Activated gamma-delta T cell treated with anti-CD3 and anti-CD28 coated beads, Interleukin-2, amount 50 U/mL, for 16 hours (primary cell): ENCODE measurements at regions not wholly inside any gene's neighbourhood (a gene's known extent, or its start where the extent isn't known, plus 50 kb on each side); places are given as distances from the start of the nearest gene placed in this dataset.
"Not testable (repeated sequence)": the region's sequence is repeated elsewhere in the genome, so short reads cannot be mapped to it uniquely, and the experiment has no call there.

Experiments
- DNase-seq: peaks from one replicate; pipeline ENCODE4 v3.0.0-alpha.2; 2020; ENCODE audit warnings: low read depth

DNA sequence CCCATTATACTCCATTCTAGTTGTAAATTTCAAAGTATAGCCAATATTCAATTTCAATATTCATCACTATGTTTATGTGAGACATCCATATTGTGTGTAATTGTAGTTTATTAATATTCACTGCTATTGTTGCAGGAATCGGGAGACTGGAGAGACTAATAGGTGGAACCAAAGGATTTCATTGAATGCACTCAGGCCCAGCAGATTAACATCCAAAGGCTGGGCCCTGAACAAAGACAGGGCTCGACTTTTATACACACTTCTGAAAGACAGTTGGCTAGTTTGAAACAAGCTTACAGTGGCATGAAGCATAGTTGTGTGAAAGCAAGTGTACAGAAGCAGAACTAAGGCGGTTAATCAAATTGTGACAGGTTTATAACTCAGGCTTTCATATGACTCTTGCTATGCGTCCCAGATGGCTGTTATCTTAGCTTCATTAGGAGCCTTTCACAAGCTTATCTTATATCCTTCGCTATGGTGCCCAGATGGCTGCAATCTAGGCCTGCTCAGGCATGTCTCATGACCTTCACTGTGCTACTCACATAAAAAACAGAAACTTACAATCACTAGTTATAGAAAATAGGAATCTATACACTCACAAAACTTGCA lies 1038.8 kb upstream of the EPHA6 start:
- DNase-seq: no peak

DNA sequence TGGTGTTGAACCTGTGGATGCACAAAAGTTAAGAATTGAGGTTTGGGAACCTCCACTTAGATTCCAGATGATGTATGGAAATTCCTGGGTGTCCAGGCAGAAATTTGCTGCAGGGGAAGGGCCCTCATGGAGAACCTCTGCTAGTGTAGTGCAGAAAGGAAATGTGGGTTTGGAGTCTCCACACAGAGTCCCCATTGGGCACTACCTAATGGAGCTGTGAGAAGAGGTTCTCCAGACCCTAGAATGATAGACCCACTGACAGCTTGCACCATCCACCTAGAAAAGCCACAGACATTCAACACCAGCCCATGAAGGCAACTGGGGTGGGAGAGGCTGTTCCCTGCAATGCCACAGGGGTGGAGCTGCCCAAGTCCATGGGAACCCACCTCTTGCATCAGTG lies 1032.8 kb upstream of the EPHA6 start:
- no peak for DNase-seq

DNA sequence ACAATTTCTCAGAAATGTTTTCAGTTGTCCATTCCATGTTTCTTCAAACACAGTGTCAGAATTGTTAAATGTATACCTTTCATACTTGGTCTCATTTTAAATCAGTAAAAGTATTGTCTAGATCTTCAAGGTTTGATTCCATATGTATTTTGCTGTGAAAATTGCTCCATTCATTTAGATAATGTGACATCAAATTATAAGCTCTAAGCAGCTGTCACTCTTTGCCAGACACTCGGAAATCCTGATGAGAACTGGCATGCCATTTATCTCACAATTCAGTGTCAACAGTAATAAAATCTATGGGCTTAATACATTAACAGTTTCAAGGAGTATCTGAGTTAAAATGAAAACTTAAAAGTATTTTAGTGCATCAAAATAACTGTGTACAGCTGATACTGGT lies 1025.3 kb upstream of the EPHA6 start:
- DNase-seq: no peak

DNA sequence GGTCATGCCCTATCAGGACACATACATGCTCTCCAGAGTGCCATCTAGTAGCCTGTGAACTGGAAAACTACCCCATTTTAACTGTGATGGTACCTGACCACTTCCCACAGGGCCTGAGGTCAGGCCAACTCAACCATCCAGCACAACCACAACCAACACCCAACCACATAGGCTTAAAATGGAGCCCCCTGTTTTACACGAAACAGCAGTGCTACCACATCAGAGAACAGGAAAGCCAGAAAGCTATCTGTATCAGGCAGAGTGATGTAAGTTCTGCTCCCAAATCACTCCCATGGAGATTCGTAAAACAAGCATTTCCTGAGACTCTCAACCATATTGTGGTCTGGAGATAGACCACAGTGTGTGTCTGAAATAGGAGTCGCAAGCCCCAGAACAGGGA lies 1017.3 kb upstream of the EPHA6 start:
- no peak for DNase-seq

DNA sequence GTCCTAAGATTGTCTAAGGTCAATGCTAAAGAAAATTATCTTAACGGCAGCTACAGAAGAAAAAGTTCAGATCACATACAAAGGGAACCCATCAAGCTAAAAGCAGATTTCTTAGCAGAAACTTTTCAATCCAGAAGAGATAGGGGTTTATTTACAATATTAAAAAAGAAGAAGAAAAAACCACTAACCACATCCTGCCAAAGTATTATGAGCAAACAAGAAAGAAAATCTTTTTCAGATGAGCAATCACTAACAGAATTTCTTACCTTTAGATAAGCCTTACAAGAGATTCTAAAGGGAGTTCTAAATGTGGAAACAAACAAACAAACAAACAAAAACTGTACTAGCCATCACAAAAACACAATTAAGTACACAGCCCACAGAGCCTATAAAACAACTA lies 1015.8 kb upstream of the EPHA6 start:
- DNase-seq: no peak

DNA sequence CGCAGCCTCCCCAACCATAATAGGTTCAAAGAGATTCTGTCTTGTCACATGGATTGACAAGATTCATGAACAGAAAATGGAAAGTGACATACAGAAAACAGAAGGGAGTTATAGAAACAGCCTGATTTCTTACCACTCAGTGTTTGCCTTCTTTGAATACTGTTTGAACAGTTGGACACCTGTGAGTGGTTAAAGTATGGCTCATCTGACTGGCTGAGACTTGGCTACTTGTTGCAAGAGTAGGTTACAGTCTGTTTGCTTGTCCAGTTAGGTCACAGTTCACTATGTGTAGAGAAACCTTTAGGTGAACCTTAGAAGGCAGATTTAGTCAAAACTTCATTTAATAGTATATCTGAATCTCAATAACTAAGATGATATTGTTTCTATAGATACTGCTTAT lies 1003.9 kb upstream of the EPHA6 start:
- DNase-seq: no peak

DNA sequence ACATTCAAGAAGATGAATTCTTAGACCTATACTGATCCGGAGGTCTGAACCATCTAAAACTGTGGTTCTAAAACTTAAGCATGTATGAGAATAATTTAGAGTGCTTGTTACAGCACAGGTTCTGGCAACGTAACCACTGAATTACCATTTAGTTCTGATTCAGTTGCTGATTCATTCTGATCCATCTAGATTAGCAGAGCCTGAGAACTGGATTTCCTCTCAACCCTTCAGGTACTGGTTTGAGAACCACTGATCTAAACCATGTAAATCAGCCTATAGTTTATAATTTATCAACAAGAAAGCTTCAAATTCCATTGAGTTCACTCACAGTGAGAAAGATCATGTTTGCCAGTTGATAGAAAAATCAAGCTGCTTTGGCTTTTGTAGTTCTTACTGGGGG lies 1001.1 kb upstream of the EPHA6 start:
- no peak for DNase-seq

DNA sequence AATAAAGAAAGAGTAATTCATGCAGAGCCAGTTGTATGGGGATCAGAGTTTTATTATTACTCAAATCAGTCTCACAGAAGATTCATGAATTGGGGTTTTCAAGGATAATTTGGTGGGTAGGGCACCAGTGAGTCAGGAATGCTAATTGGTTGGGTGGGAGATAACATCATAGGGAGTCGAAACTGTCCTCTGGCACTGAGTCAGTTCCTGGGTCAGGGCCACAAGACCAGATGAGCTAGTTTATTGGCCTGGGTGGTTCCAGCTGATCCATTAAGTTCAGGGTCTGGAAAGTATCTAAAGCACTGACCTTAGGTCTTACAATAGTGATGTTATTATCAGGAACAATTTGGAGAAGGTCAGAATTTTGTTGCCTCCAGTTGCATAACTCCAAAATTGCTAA lies 998.6 kb upstream of the EPHA6 start:
- DNase-seq: no peak

DNA sequence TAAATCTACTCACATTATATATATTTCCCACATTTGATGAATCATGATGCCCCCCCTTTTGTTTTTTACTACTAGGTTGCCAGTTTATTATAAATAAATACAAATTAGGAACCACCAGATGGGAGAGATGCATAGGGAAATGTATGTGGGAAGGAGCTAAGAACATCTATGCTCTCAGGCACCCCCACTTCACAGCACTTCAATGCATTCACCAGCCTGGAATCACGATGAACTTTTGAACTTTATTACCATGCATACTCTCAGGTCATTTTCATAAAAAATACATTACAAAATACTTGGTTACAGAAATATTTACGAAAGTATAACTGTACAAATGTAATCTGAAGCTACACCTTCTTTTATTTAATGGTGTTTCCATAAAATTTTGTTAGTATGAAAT lies 988.0 kb upstream of the EPHA6 start:
- DNase-seq: no peak

DNA sequence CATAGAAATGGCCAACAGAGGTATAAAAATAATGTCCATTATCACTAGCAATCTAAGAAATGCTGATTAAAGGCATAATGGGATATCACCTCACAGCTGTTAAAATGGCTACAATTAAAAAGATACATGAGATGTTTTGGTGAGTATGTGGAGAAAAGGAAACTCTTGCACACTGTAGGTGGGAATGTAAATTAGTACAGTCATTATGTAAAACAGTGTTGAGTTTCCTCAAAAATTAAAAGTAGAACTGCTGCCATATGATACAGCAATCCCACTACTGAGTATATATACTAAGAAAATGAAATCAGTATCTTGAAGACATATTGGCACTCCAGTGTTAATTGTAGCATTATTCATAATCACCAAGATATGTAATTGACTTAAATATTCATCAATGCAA lies 982.2 kb upstream of the EPHA6 start:
- no peak for DNase-seq

DNA sequence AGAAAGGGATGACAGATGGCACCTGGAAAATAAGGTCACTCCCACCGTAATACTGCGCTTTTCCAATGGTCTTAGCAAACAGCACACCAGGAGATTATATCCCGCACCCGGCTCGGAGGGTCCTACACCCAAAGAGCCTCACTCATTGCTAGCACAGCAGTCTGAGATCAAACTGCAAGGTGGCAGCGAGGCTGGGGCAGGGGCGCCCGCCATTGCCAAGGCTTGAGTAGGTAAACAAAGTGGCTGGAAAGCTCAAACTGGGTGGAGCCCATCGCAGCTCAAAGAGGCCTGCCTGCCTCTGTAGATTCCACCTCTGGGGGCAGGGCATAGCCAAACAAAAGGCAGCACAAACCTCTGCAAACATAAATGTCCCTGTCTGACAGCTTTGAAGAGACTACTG lies 953.8 kb upstream of the EPHA6 start:
- DNase-seq: not testable (repeated sequence)

DNA sequence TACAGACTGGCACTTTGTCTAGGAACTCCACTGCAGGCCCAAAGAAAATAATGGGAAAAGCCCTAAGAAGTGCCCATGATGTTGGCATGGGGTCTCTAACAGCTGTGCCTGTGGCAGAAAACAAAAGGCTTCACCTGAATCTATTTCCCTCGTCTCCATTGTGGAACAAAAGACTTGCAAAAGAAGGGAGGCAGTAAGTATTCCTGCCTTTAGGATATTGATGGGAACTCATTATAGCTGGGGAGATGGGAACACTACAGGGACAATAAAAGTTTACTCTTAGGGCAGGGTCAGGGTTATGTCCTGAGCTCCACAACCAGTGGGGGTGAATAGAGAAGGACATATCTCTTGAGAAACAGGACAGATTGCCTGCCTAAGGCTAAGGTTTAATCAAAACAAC lies 930.6 kb upstream of the EPHA6 start:
- no peak for DNase-seq

DNA sequence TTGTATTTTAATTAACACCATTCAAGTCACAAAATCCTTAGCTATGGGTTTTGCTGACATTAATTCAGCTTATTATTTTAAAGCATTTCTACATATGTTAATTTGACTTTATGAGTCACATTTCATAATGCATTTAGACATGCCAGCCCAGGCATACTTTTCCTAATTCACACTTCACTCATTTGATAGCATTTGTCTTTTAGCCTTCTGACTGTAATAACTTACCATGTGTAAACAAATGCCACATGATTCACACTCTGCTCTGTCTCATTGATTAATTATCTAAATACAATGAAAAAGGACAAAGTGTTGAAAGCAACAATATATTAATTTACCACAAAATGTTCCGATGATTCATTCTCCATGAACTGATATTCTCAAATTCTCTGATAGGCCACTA lies 927.8 kb upstream of the EPHA6 start:
- no peak for DNase-seq

DNA sequence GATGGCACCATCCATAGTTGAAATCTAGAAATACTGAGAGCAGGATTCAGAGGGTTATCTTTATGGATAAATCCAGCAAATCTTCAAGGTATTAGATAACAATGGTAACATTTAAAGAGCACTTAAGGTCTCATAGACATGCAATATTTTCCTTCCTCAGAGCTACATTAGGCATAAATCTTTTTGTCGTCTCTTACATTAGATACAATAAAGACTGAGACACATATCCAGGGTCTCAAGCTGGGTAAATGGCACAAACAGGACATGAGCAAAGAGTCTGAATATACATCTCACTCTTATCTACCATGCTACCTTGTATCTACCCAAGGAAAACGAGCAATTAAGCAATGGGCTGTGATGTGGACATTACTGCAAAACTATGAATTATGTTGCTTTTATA lies 927.3 kb upstream of the EPHA6 start:
- DNase-seq: no peak

DNA sequence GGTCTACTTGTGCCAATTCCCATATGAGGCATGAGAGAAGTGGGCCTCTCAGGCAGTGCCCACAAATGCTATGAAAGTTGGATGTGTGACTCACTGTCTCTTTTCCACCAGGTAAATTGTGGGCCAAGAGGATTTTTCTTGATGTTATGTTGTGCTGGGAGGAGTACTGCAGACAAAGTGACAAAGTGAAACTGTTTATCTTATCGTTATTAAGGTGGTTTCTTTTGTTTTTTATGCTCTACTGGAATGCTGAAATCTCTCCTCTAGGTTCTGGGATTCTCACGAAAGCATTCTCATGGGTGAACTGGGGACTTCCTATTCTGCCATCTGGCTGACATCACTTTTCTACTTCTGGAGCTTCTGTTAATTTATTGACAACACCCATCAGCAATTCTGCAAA lies 919.6 kb upstream of the EPHA6 start:
- no peak for DNase-seq

DNA sequence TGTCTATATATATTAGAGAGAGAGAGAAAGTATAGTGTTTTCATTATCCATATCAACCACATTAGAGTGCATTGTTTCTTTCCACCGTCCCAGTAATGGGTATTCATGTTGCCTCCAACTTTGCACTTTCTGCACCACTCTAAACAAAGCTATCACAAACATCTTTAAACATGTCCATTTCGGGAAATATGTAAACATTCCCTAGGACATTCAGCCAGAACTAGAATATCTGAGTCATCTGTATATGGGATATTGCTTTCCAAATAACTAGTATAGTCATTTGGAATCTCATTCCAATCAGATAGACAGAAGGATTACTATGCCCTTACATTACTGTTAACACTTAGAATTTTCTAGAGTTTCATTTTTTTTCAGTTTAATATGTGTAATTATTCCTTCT lies 914.9 kb upstream of the EPHA6 start:
- no peak for DNase-seq

DNA sequence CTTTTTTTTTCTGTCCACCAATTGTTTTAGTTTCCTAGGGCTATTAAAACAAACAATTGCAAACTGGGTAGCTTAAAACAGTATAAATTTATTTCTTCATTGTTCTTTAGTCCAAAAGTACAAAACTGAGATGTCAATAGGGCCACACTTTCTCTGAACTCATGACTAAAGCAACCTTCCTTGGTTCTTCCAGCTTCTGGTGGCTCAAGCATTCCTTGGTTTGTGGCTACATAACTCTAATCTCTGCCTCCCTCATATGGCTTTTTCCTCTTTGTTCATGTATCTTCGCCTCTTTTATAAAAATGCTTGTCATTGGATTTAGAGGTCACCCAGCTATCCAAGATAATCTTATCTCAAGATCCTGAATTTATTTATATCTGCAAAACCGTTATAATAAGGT lies 914.5 kb upstream of the EPHA6 start:
- no peak for DNase-seq

DNA sequence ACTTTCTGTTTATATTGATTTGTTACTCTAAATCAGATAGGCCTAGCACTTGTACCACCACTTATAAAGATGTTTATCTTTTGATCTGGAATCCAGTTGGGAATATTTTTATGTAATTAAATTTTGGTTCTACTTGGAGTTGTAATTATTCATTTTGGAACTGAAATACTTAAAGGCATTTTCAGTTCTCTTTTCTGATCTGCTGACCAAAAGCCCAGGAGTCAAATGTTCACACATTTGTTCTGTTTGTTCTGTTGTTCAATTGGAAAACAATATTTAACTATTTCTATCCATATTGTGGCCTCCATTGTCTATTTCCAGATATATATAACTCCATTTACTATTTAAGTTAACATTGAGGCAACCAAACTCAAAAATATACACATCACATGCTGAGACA lies 912.4 kb upstream of the EPHA6 start:
- no peak for DNase-seq

DNA sequence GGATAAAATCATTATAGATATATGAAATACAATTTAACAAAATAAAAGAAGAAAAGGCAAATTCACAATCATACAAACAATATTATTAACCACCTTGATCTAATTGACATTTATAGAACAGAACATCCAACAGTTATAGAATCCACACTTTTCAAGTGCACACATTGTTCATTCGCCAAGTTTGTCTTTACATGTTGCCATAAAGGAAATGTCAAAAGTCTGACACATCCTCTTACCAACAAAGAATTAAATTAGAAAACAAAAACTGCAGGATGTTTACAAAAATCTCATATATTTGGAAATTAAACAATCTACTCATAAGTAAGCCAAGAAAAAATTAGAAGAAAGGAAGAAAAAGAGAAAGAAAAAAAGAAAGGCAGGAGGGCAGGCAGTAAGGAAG lies 909.2 kb upstream of the EPHA6 start:
- DNase-seq: no peak

DNA sequence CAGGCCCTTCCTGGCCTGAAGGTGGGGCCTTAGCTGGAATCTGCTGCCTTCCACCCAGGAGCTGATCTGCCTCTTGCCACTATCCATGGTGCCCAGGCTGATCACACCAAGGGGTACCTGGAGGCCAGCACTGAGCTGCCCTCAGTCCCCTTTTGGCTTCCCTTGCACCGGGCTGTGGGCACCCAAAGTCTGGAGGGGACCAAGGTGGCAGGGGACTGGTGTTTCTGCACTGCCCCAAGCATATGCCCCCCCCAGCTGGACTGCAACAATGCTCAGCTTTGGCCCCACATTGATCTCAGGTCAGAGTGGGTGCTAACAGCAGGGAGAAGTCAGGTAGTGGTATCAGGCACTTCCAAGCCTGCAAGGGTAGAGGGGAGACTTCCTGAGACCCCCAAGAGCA lies 902.6 kb upstream of the EPHA6 start:
- DNase-seq: no peak

DNA sequence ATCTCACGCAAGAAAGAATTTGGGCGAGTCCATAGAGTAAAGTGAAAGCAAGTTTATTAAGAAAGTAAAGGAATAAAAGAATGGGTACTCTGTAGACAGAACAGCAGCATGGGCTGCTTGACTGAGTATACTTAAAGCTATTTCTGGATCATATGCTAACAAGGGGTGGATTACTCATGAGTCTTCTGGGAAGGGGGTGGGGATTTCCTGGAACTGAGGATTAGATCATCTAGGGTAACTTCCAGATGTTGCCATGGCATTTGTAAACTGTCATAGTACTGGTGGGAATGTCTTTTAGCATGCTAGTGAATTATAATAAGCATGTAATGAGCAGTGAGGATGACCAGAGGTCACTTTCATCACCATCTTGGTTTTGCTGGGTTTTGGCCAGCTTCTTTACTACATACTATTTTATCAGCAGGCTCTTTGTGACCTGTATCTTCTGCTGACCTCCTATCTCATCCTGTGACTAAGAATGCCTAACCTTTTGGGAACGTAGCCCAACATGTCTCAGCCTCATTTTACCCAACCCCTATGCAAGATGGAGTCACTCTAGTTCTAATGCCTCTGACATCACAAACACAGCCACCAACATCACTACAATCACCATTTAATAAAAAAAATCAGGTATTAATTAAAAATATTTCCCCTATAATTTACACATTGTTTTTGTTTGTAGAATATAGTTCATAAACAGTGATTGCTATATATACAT lies 890.7 kb upstream of the EPHA6 start:
- no peak for DNase-seq

DNA sequence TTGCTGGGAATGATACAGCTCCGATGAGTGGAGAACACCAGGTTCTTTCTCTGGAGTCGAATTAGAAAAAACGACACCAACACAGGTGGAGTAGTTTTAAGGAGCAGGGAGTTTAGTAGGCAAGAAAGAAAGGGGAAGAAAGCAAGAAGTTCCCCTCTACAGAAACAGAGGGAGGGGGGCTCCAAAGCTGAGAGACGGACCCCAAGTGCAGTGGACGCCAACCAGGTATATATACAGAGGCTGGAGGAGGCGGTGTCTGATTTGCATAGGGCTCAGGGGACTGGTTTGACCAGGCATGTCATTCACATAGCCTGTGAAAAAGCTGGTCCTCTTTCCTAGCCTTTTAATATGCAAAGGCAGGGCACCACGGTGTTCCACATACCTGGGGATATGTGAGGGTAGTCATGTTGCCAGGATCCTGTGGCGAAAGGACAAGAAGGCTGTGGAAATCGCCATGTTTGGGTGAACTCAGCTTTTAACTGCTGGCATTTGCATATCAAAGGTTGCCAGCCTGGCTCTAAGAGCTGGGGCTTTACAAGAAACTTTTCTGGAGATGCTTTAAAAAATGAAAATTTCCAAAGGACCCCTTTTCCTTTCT lies 887.4 kb upstream of the EPHA6 start:
- DNase-seq: no peak

DNA sequence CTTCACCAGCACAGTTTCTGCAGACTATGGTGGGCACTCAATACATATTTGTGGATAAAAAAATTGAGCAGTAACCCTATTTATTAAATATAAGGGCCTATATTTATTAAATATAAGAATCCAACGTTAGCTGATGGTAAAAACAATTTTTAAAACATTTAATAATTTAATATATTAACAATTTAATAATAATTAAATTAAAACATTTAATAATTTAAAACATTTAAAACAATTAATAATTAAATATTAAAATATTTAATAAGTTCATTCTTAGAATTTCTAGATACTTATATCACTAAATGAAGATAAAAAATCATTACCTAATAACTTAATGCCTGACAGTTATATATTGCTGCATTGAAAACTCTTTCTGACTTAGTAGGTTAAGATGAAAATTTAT lies 880.2 kb upstream of the EPHA6 start:
- DNase-seq: no peak

DNA sequence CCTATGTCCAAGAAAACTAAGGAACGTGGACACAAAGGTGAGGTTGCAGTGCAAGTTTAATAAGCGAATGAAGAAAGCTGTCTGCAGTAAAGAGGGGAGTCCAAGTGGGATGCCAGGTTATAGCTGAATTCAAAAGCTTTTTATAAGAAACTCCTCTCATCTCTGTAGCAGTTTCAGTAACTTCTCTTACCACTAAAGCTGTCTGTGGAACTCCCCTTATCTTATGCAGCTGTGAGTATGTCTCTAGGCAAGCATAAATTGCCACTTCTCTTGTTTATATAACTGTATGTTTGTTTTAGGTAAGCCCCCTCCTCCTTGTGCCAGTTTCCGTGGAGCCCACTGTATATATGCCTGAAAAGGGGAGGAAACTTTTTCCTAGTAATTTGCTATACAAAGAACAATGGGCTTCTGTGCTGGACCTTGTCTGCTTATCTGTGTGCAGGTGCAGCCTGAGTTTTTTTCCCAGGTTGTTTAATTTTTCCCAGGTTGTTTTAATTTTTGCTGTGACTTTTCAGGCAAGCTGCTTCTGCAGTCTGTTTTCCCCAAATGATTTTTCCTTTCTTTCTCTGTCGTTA lies 875.1 kb upstream of the EPHA6 start:
- DNase-seq: no peak
